Activated T-cell treated with anti-CD3 and anti-CD28 coated beads for 24 hours (primary cell): ENCODE measurements at regions not wholly inside any gene's neighbourhood (a gene's known extent, or its start where the extent isn't known, plus 50 kb on each side); places are given as distances from the start of the nearest gene placed in this dataset.
"Not testable (repeated sequence)": the region's sequence is repeated elsewhere in the genome, so short reads cannot be mapped to it uniquely, and the experiment has no call there.

Source experiments
- DNase-seq: peaks from one replicate; pipeline ENCODE4 v3.0.0-alpha.2; 2020; ENCODE audit warnings: low read depth

GRCh38 chr2:238521002-238521401 lies 94.3 kb downstream of the ASB1 start:
- no peak for DNase-seq

DNA sequence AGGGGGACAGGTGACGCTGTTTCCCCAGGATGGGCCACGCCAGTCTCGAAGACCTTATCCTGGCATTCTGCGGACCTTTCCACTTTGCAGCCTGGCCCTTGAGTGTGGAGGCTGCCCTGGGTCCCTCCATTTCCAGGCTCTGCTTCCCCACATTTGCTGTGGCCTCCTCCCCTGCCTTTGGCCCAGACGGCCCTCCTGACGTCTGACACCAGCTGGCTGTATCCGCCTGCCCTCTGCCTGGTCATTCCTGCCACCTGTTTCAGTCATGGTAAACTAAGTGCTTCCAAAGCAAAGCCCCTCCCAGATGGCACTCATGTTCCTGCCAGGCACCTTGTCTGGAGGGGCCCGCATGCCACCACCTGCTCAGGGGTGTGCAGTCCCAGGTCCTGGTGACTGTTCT lies 95.1 kb downstream of the ASB1 start:
- no peak for DNase-seq

DNA sequence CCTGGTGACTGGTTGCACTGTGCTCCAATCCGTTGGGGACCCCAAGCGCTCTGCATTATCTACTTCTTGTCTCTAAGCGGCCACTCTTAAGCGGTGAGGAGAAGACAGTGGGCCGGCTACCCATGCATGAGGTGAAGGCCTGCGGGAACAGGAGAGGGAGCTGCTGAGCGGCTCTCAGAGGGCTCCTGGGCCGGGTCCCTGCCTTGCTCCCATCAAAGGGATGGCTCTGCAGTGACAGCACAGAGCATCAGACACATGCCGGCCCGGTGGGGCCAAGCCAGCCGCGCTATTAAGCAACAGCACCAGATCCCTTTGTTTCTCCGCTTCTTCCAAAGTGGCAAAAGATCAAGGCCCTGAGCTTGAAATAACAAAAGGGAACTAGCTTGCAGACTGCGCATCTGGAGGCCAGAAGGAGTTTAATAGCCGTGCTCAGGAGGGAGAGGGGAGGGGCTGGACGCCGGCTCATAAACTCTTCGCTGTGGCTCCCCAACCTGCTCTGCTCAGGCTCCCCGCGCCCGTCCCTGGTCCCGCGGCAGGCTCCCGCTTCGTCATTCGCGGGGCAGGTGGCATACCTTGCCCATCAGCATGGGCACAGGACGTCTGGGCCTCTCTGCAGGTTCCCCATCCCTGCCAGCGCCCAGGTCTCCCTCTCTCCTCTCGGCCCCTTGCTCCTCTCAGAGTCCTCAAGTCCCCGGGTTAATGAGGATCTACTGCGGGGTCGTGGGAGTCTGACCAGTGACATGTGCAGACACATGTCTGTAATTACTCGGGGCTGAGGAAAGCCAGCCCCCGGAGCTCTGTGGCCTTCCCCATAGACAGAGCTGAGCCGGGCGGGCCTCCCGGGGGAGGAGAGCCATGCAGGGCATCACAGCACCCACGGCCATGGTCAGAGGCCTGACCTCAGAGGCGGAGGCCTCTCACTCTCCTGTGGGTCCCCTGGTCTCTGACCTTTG lies 96.7 kb downstream of the ASB1 start:
- DNase-seq: no peak

GRCh38 chr2:238524426-238524983 lies 97.8 kb downstream of the ASB1 start:
- no peak for DNase-seq

GRCh38 chr2:238525990-238526389 lies 99.3 kb downstream of the ASB1 start:
- DNase-seq: no peak

DNA sequence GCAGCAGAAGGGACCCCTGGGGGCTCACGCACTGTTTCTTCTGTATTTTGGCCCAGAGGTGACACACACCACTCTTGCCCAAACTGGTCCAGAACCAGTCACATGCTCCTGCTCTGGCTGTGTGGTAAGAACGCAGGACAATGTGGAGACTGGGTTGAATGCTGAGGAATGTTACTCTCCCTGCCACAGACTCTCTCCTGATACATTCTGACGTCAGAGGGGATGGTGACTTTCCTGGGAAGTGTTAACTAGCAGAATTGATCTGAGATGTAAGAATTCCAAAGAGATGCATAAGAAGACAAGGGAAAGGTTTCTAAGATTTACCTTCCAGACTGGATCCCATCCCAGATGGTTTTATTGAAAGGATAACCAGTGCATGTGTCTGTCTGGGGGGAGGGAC lies 100.8 kb downstream of the ASB1 start:
- no peak for DNase-seq

- DNase-seq: no peak
Observed at GRCh38 chr2:238528953-238529781, 102.4 kb downstream of the ASB1 start.

- not testable (repeated sequence) for DNase-seq
Observed at GRCh38 chr2:238531017-238531645, 104.4 kb downstream of the ASB1 start.

- not testable (repeated sequence) for DNase-seq
Observed at GRCh38 chr2:238543732-238544131, 117.0 kb downstream of the ASB1 start.

- no peak for DNase-seq
Observed at GRCh38 chr2:238548902-238549462, 122.3 kb downstream of the ASB1 start.

DNA sequence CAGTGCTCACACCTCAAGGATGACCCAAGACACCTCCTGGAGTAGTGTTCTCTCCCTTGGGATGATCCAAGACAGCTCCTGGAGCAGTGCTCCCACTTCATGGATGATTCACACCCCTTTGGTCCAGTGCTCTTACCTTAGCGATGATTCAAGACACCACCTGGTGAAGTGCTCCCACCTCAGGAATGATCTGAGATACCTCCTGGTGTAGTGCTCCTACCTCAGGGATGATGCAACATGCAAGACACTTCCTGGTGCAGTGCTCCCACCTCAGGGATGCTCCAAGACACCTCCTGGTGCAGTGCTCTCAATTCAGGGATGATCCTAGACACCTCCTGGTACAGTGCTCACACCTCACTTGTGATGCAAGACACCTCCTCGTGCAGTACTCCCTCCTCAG lies 123.1 kb downstream of the ASB1 start:
- DNase-seq: no peak

DNA sequence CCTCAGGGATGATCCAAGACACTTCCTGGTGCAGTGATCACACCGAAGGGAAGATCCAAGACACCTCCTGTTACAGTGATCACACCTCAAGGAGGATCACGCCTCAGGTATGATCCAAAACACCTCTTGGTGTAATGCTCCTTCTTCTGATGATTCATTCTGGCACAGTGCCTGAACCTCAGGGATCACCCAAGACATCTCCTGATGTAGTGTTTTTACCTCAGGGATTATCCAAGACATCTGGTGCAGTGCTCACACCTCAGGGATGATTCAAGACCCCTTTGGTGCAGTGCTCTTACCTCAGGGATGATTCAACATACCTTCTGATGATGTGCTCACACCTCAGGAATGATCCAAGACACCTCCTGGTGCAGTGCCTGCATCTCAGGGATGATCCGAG lies 124.4 kb downstream of the ASB1 start:
- no peak for DNase-seq

DNA sequence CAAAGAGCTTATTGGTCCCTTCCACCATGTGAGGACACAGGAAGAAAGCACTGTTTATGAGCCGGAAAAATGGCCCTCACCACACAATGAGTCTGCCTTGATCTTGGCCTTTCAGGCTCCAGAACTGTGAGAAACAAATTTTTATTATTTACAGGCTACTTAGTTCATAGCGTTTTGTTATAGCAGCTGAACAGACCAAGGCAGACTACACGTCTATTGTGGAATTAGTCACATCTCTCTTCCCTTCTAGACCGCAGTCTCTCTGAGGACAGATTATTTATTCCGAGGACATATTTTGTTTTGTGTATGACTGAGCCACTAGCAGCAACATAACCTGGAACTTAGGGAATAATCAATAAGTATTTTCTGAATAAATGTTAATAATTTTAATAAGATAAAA lies 125.5 kb downstream of the ASB1 start:
- DNase-seq: no peak

DNA sequence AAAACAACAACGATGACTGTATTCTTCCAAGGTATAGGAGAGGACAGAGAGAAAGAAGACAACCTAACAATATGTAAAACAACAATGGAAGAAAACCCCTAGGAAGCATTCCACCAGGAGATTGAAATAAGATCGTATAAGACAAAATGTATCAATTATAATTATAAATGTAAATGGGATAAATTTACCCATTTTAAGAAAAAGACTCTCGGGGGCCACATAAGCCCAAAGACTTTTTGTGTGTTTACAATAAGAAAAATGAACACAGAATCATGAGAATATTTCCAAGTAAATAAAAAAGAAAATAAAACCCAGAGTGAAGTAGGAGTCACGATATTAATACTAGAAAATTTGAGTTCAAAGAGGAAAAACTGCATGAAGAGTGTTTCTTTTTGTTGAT lies 126.4 kb downstream of the ASB1 start:
- no peak for DNase-seq

DNA sequence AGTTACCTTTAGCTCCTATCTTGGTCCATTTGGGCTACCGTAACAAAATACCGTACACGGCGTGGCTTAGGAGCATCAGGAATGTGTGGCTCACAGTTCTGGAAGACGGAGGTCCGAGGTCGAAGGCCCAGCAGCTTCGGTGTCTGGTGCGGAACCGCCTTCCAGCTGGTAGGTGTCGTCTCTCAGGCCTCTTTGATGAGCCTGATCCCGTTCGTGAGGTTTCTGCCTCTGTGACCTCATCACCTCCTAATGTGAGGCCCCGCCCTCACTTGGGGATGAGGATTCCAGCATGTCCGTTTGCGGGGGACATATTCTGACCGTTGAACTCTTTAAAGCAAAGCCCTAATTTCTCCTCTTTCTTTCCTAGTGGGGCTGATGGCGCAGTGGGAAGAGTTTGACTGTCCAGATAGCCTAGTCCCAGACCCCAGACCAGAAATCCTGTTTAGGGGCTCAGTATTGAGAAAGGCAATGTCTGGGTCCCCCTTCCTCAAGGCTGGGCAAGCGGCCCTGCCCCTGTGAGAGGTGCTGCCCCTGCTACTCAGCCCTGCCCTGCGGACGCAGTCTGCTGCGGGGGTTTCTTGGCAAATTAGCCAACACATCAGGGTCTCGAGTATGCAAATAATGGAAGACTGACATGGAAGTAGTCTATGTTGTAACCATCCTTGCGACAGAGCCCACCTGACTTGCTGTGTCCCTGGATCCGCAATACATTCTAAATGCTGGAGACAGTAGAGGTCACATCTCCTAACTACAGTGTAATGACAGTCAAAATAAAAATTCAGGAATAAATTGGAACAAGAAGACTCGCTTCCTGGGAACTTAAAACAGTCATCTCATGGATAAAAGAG lies 128.0 kb downstream of the ASB1 start:
- no peak for DNase-seq

DNA sequence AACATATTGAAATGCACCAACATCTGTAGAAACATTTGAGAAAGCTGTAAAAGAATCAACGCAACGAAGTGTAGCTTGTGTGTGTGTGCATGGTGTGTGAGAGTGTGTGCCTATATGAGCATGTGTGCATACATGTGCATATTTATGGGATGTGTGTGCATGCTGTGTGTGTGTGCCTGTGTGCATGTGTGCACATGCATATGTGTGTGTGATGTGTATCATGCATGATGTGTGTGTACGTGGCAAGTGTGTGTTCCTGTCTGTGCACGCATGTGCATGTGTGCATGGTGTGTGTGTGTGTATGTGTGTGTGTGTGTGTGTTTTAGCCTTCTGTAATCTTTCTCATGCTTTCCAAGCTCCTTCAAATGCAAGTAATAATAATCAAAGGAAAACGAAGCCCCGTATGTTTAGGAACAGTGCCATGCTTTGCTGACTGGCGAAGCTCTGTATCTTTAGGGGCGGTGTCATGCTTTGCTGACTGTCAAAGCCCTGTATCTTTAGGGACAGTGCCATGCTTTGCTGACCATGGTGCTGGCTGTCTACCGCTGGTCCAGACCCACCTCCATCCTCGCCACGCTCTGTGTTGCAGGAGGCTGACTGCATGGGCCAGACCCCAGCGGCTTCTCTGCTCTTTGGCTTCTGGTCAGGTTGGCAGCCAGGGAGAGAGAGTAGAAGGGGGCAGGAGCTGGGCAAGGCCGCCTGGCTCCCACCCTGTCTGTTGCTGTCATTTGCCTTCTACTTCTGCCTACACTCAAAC lies 129.2 kb downstream of the ASB1 start:
- DNase-seq: no peak

- no peak for DNase-seq
Observed at GRCh38 chr2:238557431-238557830, 130.7 kb downstream of the ASB1 start.

- no peak for DNase-seq
Observed at GRCh38 chr2:238557936-238558335, 131.2 kb downstream of the ASB1 start.

- no peak for DNase-seq
Observed at GRCh38 chr2:238558456-238559099, 131.9 kb downstream of the ASB1 start.

GRCh38 chr2:238560234-238560633 lies 133.5 kb downstream of the ASB1 start:
- no peak for DNase-seq
